ENCODE measurements at regions not wholly inside any gene's neighbourhood (a gene's known extent, or its start where the extent isn't known, plus 50 kb on each side); places are given as distances from the start of the nearest gene placed in this dataset.
A peak's percentile ranks its signal among the peaks of the same experiment; 100 is the strongest.

- H3K4me1 ChIP-seq (replicated peaks): no peaks in the 10 kb centered on the region
- intact Hi-C loops (cut with DNase I): no loop called here
- whole genome bisulfite sequencing: 62% methylated on average over 25 of the region's 25 CpGs
These were observed 171.9 kb downstream of the SHANK2 start for GRCh38 chr11:71080239-71081097.

DNA sequence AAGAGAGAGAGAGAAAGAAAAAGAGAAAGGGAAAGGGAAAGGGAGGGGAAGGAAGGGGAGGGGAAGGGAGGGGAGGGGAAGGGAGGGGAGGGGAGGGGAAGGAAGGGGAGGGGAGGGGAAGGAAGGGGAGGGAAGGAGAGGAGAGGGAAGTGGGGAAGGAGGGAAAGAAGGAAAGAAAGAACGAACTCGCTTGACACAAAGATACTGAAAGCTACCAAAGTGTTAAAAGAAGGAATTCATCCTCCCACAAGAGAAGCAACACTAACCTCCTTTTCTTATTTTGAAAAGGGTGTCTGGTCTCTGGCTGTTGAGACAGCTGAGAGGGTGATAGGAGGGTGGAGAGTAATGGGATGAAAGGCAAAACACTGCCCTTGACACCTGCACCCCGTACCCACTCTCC, 172.6 kb downstream of the SHANK2 start:
- Histone ChIP-seq H3K27me3 (replicated peaks; ENCODE audit: insufficient read depth) (no peaks in the 10 kb centered on the region), H3K27ac (no peak overlapping the region), H3K4me3 (no peak overlapping the region), H3K36me3 (no peaks in the 10 kb centered on the region), H3K9me3 (no peaks in the 10 kb centered on the region), H3K4me1 (replicated peaks) (no peaks in the 10 kb centered on the region)
- TF ChIP-seq, protein P1, sequence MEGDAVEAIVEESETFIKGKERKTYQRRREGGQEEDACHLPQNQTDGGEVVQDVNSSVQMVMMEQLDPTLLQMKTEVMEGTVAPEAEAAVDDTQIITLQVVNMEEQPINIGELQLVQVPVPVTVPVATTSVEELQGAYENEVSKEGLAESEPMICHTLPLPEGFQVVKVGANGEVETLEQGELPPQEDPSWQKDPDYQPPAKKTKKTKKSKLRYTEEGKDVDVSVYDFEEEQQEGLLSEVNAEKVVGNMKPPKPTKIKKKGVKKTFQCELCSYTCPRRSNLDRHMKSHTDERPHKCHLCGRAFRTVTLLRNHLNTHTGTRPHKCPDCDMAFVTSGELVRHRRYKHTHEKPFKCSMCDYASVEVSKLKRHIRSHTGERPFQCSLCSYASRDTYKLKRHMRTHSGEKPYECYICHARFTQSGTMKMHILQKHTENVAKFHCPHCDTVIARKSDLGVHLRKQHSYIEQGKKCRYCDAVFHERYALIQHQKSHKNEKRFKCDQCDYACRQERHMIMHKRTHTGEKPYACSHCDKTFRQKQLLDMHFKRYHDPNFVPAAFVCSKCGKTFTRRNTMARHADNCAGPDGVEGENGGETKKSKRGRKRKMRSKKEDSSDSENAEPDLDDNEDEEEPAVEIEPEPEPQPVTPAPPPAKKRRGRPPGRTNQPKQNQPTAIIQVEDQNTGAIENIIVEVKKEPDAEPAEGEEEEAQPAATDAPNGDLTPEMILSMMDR (IDR thresholded peaks at IDR 0.05): no peak
- TF ChIP-seq POLR2AphosphoS5 (IDR thresholded peaks at IDR 0.05) (no peak), POLR2A (IDR thresholded peaks at IDR 0.05) (no peak)
- 71% methylated on average over 3 of the region's 3 CpGs for WGBS
- intact Hi-C loops (cut with DNase I): no loop called here
- no peak for DNase-seq (ENCODE audit: low spot score)

More at GRCh38 chr11:71080239-71081097, 171.9 kb downstream of the SHANK2 start:
- TF ChIP-seq POLR2AphosphoS5 (IDR thresholded peaks at IDR 0.05) (no peak), POLR2A (IDR thresholded peaks at IDR 0.05) (no peak)
- TF ChIP-seq, protein P1 (IDR thresholded peaks at IDR 0.05): peak in 3 of 4 experiments; percentile 53 to 61 (median 61)
- peak; percentile 49 for DNase-seq (ENCODE audit: low spot score)
- no peaks in the 10 kb centered on the region for H3K9me3 ChIP-seq
- no peak overlapping the region for H3K27ac ChIP-seq
- no peaks in the 10 kb centered on the region for H3K27me3 ChIP-seq (replicated peaks; ENCODE audit: insufficient read depth)
- no peaks in the 10 kb centered on the region for H3K36me3 ChIP-seq
- no peak overlapping the region for H3K4me3 ChIP-seq

GRCh38 chr11:71078482-71078881, 173.9 kb downstream of the SHANK2 start:
- Histone ChIP-seq H3K27ac (no peak overlapping the region), H3K36me3 (no peaks in the 10 kb centered on the region), H3K4me3 (no peak overlapping the region), H3K4me1 (replicated peaks) (no peaks in the 10 kb centered on the region), H3K9me3 (no peaks in the 10 kb centered on the region), H3K27me3 (replicated peaks; ENCODE audit: insufficient read depth) (no peaks in the 10 kb centered on the region)
- TF ChIP-seq, protein P1 (IDR thresholded peaks at IDR 0.05): no peak
- TF ChIP-seq POLR2A (IDR thresholded peaks at IDR 0.05) (no peak), POLR2AphosphoS5 (IDR thresholded peaks at IDR 0.05) (no peak)
- intact Hi-C loops (cut with DNase I): no loop called here
- 91% methylated on average over 6 of the region's 6 CpGs for WGBS
- no peak for DNase-seq (ENCODE audit: low spot score)

DNA sequence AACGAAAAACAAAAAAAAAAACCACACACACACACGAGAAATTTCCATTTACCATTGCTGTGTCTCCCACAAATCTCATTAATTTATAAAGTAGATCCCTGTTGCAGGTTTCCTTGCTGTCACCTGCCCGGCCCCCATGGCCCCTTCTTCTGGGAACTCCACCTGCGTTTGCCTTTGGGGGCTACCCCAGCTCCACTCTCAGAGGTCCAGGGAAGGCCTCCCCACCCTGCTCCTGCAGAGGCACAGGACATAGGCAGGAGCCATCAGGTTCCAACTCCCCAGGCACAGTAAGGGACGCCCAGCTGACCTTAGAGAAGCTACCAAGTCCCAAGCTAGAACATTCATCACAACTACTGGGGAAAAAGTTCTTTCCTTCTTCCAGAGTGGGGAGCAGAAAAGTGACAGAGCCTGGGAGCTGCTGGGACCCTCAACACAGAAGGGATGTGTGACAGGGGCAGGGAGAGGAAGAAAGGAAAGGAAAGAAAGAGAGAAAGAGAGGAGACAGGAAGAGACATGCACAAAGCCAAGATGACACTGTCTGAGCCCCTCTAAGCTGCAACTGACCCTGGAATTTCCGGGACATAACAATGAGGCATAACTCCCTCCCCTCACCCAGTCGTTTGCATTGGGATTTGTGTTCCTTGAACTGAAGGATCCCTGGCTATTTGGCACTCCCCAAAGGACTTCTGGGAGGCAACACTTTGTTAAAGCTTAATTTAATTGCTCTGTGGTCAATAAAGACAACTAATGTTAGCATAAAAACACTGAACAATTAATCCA, 175.7 kb downstream of the SHANK2 start:
- intact Hi-C loops (cut with DNase I): no loop called here
- no peaks in the 10 kb centered on the region for H3K4me1 ChIP-seq (replicated peaks)

More for the DNA sequence above, 175.7 kb downstream of the SHANK2 start:
- no peaks in the 10 kb centered on the region for H3K27me3 ChIP-seq (replicated peaks; ENCODE audit: insufficient read depth)
- TF ChIP-seq, protein P1 (IDR thresholded peaks at IDR 0.05): no peak
- no peak for TF ChIP-seq POLR2A (IDR thresholded peaks at IDR 0.05)
- TF ChIP-seq POLR2AphosphoS5 (IDR thresholded peaks at IDR 0.05): no peak
- H3K27ac ChIP-seq: no peak overlapping the region
- no peak overlapping the region for H3K4me3 ChIP-seq
- no peaks in the 10 kb centered on the region for H3K9me3 ChIP-seq
- no peaks in the 10 kb centered on the region for H3K36me3 ChIP-seq
- WGBS: 78% methylated on average over 7 of the region's 7 CpGs
- no peak for DNase-seq (ENCODE audit: low spot score)
